ENCODE measurements at regions not wholly inside any gene's neighbourhood (a gene's known extent, or its start where the extent isn't known, plus 50 kb on each side); places are given as distances from the start of the nearest gene placed in this dataset.
"Not testable (repeated sequence)": the region's sequence is repeated elsewhere in the genome, so short reads cannot be mapped to it uniquely, and the experiment has no call there.

DNA sequence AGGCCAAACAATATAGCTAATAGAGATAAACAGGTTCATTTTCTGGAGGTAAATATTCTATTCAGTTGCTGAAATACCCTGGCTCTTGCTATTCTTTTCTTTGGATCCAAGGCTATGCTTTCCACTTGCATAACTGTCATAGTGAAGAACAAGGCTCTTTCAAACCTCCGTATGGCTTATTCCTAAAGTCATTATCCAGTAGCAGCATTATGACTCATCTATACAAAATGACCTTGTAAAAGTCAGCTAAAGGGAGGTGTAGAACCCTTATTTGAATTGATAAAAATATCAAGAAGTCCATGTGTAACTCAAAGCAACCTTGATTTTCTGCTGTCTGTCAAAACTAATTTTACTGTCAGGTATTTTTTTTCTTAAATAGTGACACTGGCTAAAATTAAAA is 447.8 kb downstream of the PLK2 start:
- DNase-seq, result no peak

DNA sequence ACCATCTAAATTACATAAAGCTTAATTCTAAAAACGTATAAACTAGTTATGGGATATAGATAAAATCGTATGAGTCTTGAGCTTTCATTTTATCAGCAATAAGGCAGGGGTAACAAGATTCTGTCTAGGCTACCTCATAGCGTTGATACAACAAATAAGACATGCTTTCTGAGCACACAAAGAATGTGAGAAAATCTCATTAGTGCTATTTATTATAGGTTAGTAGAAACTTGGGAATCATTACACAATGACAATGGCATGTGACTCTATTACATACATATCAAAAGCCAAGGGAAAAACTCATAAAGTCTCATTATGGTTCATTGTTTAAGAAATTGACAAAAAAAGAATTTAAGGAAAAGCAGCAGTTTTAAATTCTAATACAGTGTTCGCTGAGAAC is 448.6 kb downstream of the PLK2 start:
- DNase-seq, result no peak

DNA sequence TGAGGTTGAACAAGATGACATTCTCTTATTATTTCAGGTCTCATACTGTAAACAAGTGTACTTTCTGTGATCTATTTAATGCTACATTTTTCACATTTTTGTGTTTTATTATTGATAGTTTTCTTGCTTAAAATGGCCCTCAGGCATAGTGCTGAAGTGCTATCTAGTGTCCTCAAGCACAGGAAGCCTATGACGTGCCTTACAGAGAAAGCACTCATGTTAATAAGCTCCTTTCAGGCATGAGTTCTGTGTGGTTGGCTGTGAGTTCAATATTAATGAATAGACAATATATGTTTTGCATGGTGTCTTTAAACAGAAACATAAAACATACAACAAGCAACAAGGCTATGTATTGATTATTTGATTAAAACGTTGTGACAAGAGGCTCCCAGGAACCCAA is 450.1 kb downstream of the PLK2 start:
- no peak for DNase-seq

DNA sequence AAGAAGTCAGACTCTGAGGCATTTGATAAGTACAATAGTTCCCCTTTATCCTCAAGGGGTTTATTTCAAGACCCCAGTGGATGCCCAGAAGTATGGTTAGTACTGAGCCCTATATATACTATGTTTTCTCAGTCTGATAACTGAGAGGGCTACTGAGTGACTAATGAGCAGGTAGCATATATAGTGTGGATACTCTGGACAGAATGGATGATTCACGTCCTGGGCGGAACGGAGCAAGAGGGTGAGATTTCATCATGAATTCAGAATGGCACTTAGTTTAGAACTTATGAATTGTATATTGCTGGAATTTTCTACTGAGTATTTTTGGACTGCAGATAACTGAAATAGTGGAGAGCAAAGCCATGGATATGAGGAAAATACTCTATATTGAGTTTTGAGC is 457.6 kb downstream of the PLK2 start:
- DNase-seq, result peak; percentile 87

DNA sequence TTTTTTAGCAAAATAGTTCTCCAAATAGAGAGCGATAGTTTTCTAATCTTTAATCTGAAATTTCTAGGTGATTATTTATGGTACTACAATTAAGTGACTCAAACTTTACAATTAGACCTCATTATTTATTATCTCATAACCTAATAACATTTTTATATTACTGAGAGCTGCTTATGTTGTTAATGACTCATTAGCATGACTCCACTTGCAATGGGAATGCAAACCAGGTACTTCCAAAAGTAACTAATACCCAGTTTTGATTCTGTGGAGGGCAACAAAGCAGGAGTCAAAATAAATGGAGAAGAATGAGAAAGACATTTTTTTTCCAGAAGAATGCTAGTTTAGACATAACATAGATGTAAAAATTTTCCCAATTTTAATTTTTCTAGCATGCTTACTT is 466.0 kb downstream of the PLK2 start:
- DNase-seq, result no peak

DNA sequence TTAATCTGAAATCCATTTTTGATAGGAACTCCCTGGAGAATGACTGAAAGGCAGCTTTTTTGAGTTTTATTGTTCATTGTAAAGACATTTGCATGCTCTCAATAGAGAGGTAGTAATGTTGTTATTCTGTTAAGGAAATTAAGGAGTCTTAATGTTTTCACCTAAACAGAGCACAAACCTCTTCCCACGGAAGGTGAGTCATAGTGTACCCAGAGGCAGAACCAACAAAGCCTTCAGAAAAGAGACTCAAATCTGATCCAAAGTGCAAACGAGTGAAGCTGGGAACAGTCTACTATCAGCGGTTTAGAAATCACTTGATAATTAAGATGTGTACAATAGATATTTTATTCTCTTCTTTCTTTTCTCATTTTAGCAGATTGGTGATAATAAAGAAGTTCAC is 470.5 kb downstream of the PLK2 start:
- DNase-seq, result peak; percentile 59

DNA sequence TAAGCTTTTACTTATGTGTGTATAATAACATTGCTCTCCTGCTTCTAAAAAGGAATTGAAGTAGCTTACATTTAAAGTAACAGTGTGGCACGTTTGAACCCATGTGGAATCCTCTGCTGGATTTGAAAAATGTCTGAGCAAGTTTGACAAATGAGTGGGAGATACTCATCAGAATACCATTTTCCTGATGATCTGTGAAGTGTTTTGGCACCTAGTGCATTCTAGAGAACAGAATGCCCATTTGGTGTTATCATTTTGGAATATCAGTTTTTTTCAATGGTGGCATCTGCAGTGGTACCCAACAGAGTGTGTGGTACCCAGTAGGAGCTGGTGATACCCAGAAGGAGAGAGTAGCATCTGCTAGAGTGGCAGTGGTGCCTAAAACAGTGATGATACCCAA is 471.1 kb downstream of the PLK2 start:
- no peak for DNase-seq

DNA sequence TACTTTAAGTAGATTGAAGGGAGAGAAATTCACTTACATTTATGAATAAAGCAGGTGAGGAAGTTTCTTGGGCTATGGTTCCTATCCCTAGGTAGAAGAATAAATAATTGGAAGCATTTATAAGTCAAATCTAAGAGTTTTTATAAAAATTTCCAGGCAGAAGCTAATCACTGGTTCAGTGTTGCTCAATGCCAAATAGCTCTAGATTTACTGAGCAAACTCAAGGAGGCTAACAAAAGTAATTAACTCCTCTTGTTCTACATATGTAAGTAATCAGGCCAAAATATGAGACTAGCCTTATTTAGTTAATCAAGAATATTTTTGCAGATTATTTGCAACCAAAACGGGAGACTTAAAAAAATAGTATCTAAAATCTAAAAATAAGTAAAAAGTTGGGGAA is 472.3 kb downstream of the PLK2 start:
- no peak for DNase-seq

DNA sequence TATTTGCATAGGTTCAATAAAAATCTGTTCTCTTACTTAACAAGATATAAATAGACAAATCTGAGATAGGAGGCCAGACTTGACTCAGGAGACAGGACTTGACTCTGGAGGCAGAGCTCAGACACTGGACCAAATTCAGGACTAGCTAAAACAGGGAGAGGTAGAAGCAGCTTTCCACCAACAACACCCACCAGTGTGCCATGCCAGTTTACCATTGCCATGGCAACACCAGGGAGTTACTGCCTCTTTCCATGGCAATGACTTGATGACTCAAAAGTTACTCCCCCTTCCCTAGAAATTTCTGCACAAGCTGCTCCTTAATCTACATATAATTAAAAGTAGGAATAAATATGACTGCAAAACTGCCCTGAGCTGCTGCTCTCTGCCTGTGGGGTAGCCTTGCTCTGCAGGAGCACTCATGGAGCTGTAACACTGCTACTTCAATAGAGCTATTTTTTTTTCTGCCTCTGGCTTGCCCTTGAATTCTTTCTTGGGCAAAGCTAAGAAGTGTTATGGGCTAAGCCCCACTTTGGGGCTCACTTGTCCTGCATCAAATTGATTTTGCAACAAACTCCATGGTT is 473.0 kb downstream of the PLK2 start:
- DNase-seq, result peak; percentile 73

DNA sequence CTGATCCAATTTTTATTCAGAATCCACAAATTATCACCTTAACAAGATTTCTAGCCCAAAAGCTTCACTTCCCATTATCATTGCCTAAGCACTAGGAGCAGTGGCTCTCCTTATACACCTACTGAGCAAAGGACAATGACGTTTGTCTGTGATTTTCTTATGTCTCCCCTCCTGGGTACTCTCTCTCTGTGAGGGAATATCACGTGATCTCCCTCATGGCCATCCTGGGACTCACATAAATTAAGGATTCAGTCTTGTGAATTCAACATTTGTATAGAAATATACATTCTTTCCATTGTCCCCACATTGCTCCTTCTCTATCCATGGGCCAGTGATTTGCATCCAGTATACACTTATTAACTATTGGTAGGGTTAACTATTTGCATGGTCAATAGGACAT is 476.5 kb downstream of the PLK2 start:
- no peak for DNase-seq

DNA sequence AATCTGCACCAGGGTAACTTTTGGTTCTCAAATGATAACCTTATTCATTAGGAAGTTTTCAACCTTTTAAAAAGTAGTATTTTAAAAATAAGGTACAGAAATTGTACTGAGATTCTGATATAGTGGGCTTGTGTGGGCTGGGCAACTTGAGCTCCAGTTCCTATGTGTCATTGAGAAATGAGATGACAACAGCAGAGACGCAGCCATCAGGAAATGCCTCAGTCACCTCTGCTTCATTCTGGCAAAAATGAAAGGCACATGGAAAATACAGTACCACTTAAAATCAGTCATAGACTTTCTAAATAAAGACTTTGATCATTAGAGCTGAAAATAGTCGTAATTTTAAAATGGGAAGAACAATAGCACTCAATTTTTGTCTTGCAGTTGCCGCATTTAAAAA is 480.2 kb downstream of the PLK2 start:
- DNase-seq, result no peak

DNA sequence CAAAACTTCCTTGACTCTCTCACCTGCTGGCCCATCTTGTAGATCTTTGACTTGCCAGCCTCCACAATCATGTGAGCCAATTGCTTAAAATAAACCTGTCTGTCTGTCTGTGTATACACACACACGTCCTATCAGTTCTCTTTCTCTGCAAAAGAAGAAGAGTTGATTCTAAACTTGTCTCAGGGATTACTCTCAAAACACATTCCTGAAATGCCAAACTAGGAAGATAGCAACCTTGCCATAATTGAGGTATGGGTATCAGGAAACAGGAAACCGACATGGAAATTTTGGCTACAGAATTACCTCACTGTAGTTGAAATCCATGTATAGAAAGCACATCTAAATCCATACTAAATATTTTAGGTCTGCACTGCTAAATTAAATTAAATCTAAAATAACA is 483.4 kb downstream of the PLK2 start:
- DNase-seq, result peak; percentile 86

DNA sequence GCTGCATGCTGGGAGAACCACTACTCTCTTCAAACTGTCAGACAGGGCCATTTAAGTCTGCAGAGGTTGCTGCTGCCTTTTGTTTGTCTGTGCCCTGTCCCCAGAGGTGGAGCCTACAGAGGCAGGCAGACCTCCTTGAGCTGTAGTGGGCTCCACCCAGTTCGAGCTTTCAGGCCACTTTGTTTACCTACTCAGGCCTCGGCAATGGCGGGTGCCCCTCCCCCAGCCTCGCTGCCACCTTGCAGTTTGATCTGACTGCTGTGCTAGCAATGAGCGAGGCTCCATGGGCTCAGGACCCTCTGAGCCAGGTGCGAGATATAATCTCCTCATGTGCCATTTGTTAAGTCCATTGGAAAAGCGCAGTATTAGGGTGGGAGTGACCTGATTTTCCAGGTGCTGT is 487.8 kb downstream of the PLK2 start:
- DNase-seq, result not testable (repeated sequence)

DNA sequence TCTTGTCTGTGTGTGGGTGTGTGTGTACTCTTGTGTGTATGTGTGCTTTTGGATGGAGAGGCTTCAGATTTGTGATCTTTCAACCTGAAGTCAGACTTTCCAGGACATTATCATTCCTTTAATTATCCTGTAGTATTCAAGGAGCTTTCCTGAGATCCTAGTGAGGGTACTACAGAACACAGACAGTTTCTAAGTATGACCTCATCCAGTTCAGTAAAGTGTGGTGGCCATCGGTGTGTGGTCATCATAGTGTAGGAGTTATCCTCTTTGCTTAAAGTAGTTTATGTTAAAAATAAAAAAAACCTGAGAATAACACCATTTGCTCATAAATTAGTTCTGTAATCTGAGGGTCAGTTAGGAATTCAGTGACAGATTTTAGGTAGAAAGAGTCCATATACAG is 478.0 kb upstream of the ACTBL2 start:
- DNase-seq, result no peak

DNA sequence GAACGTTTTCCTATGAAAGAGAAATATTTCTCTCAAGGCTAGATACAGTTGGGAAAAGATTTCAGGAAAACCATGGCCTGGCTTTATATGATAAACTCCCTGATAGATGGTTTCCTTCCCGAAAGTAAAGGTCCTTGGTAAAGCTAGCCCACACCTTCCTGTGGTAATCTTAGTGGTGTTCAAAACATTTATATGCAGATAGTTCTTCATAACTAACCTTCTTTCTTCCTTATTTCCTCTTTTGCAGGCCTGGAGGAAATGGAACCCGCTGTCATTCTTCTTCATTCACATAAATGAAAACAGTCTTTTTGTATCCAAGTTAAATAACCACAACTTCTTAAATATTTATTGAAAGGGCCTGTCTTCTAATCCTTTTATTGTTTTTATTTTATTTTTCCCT is 474.0 kb upstream of the ACTBL2 start:
- no peak for DNase-seq

DNA sequence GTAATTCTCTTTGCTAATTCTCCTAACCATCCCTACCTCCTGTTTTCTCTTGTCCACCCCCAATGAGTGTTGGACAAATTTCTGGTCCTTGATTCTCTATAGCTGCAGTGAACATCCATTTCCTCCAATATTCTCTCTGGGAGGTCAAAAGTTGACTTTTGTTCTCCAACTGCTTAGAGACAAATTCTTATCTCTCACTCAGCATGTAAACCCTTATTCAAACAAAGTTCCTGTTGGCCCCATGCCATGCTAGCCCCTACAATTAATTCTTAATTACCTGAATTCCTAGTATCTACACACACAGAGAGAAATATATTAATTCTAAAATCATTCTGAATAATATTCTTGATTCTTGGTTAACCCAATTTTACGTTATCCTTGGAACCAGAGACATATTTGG is 472.9 kb upstream of the ACTBL2 start:
- no peak for DNase-seq

DNA sequence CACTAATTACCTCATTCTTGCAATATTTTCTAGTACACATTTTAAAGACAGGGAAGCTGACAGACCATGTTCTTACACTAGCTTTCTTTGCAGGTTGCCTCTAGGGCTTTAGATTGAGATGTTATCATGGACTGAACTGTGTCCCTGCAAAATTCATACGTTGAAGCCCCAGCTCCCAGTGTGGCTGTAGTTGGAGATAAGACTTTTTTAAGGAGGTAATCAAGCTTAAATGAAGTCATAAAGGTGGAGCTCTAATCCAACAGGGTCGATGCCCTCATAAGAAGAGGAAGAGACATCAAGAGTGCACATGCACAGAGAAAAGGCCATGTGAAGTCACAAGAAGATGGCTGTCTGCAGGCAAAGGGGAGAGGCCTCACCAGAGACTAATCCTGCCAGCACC is 471.2 kb upstream of the ACTBL2 start:
- no peak for DNase-seq

DNA sequence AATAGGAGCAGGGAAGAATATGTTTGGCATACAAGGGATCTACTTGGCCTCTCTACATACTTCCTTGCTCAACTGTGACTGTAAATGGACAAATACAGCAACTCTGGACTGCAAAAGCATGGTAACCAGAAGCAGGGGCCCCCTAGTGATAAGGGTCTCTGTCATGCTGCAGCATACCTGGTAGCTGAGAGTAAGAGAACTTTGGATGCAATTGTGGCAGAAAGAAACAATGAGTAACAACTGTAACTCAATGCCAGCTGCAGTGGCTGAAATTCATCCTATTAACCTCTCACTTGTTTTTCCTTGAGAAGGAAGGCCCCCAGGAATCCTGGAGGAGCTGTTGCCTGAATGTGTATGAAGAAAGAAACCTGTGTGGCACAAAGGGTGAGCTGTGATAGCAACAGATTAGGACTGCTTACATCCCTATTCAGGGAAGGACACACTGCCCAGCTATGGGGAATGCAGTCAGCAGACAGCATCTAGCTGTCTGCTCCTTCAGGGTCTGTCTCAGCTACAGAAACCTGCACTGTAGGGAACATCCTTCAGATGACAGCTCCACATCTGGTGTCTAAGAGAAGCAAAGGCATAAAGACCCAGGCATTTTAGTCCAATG is 468.1 kb upstream of the ACTBL2 start:
- DNase-seq, result no peak

DNA sequence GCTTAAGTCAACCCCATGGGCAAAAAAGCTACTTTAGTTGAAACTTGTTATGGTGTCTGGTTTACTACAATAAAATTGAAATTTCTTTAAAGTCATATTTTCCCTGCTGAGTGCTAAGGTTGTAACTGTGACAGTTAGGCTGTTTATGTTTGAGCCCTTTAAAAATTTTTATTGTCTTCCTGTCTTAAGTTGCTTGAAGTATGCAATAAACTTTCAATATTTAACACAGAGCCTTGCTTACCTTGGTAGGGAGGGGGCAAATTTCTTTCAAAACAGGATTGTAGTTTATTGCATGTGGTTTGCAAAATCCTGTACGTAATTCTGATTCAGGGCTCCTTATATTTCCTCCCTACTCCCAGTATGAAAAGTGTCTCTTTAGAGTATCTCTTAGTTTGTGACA is 465.5 kb upstream of the ACTBL2 start:
- DNase-seq, result no peak

DNA sequence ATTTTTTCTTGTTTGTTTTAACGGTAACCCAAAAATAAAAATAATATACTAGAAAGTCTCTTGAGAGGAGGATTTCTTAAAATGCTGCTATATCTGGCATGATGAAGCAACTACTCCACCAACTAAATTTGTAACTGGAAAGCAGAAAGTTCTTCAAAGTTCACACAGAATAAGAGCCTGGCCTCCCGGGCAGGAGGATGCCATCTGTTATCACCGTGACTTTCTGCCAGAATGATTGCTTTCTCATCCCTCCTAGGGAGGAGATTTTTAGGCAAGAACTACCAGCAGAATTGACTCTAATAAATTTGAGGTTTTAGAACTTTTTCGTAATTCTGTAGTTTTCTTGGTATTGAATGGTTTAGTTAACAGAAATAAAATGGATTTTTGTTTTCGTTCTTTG is 464.6 kb upstream of the ACTBL2 start:
- DNase-seq, result no peak

DNA sequence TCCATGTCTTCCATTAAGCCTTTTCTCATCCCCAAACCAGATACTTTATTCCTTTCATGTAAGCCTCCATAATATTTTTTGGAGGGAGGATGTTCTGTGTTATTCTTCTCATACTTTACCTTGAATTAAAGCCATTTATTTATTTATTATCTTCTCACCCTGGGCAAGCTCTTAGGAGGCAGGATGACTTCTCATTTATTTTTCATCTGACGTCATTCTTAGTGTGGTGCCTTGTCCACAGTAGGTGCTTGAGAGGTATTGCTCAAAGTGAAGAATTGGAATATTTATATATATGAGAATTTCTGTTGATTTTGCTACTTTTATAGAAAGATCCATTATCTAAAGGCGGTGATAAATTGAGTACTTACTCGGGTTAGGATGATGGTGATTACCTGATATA is 458.3 kb upstream of the ACTBL2 start:
- no peak for DNase-seq

DNA sequence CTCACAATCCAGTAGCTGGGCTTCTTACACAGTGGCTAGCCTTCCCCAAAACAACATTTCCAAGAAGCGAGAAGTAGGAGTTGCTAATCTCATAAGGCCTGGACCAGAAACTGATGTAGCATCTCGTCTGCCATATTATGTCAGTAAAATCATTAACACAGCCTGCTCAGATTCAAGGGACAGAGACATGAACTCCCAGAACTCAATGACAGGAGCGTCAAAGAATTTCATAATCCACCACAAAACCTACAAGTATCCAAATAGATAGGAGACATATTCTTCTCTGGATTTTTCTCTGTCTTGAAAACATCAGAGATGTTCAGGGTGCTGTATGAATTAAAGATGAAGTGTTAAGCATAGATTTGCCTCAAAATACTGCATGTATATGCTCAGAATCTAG is 457.6 kb upstream of the ACTBL2 start:
- DNase-seq, result no peak

DNA sequence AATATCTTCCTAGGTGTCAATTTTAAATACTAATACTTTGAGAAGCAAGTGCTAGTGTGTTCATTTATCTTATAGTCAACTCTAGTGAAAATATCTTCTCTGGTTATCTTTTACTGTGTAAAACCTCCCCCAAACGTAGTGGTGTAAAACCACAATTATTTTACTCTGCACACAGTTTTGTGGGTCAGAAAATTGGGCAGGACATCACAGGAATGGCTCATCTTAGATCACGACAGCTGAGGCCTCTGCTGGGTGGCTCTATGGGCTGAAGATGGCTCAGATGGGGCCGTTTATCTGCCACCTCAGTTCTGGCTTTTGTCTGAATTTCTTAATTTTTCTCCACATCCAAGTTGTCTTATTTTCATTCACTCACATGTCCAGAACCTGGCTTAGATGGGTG is 457.2 kb upstream of the ACTBL2 start:
- DNase-seq, result no peak

DNA sequence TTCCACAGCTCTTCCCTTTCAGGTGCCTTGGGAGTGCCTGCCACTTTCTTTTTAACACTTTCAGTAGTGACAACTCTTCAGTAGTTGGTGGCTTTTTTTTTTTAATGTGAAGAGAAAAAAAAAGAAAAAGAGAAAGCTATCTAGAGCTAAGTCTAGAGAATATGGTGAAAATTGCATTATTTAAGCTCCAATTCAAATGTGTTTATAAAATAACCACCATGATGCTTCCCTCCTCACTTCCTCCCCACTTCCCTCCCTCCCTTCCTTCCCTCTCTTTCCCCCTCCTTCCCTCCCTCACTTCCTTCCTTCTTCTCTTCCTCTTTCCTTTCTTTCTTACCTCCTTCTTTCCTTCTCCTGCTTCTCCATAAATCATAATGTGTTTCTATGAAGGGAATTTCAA is 456.7 kb upstream of the ACTBL2 start:
- no peak for DNase-seq

DNA sequence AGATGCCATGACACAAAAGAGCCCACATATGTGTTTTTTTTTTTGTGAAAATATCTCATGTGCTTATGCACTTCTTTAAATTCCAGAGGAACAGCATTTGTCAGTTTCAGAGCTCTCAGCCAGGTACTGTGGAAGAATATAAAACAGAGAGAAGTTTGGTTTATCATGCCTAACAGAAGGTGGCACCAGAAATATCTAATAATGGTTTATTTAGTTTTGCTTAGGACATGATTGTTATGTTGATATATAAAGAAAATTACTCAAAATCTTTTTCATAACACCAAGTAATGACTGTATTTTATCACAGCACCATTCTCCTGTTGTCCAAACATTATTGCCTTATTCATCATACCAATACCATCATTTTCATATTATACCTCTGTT is 455.6 kb upstream of the ACTBL2 start:
- no peak for DNase-seq
